Astrocyte (in vitro differentiated cells and primary cell): ENCODE measurements at regions not wholly inside any gene's neighbourhood (a gene's known extent, or its start where the extent isn't known, plus 50 kb on each side); places are given as distances from the start of the nearest gene placed in this dataset.

Source experiments
- DNase-seq: peaks from one replicate; pipeline ENCODE4 v3.0.0-alpha.2; 2010; ENCODE audit warnings: low read depth
- FAIRE-seq: peaks from 2 replicates; lab custom pipeline; 2011; peaks lifted over from hg19 to GRCh38; lab: Jason Lieb, UNC
- H2AFZ ChIP-seq: 2 replicates; pipeline ENCODE4 v1.6.0; 2012; ENCODE audit warnings: low read depth, low read length, inconsistent platforms
- H3K27ac ChIP-seq: 2 replicates; pipeline ENCODE4 v1.5.1; 2011; ENCODE audit warnings: low read depth, low read length, inconsistent platforms
- H3K27me3 ChIP-seq: 2 replicates; pipeline ENCODE4 v1.6.0; 2011; ENCODE audit warnings: low read length, inconsistent platforms; ENCODE audit not compliant: insufficient read depth
- H3K36me3 ChIP-seq: 2 replicates; pipeline ENCODE4 v1.5.1; 2011; ENCODE audit warnings: low read length, inconsistent platforms; ENCODE audit not compliant: insufficient read depth
- H3K4me1 ChIP-seq: 2 replicates; pipeline ENCODE4 v1.5.1; 2011; ENCODE audit warnings: low read length, inconsistent platforms; ENCODE audit not compliant: insufficient read depth
- H3K4me2 ChIP-seq: 2 replicates; pipeline ENCODE4 v1.6.0; 2012; ENCODE audit warnings: low read length, inconsistent platforms
- H3K4me3 ChIP-seq: 2 replicates; pipeline ENCODE4 v1.5.1; 2011; ENCODE audit warnings: low read depth, mild to moderate bottlenecking, low read length, inconsistent platforms; ENCODE audit not compliant: insufficient read depth
- H3K79me2 ChIP-seq: 2 replicates; pipeline ENCODE4 v1.6.0; 2012; ENCODE audit warnings: mild to moderate bottlenecking, low read length, inconsistent platforms; ENCODE audit not compliant: insufficient read depth
- H3K9ac ChIP-seq: 2 replicates; pipeline ENCODE4 v1.6.0; 2012; ENCODE audit warnings: mild to moderate bottlenecking, low read length, inconsistent platforms
- H3K9me3 ChIP-seq: 2 replicates; pipeline ENCODE4 v1.5.1; 2012; ENCODE audit warnings: low read depth, mild to moderate bottlenecking, low read length, inconsistent platforms; ENCODE audit not compliant: insufficient read depth
- H4K20me1 ChIP-seq: 2 replicates; pipeline ENCODE4 v1.6.0; 2012; ENCODE audit warnings: low read length, inconsistent platforms; ENCODE audit not compliant: insufficient read depth
- H3K27ac Mint-ChIP-seq: one replicate; pipeline ENCODE4 v1.8.0; 2021; ENCODE audit warnings: mild to moderate bottlenecking, mixed read lengths; ENCODE audit not compliant: unreplicated experiment
- H3K27me3 Mint-ChIP-seq: one replicate; pipeline ENCODE4 v1.8.0; 2021; ENCODE audit warnings: low read depth, mixed read lengths; ENCODE audit not compliant: unreplicated experiment
- H3K36me3 Mint-ChIP-seq: one replicate; pipeline ENCODE4 v1.8.0; 2021; ENCODE audit warnings: low read depth, mixed read lengths; ENCODE audit not compliant: unreplicated experiment
- H3K4me1 Mint-ChIP-seq: one replicate; pipeline ENCODE4 v1.8.0; 2021; ENCODE audit warnings: low read depth, mixed read lengths; ENCODE audit not compliant: unreplicated experiment
- H3K4me3 Mint-ChIP-seq: one replicate; pipeline ENCODE4 v1.8.0; 2021; ENCODE audit warnings: mild to moderate bottlenecking, moderate library complexity, mixed read lengths; ENCODE audit not compliant: unreplicated experiment
- H3K9me3 Mint-ChIP-seq: one replicate; pipeline ENCODE4 v1.8.0; 2021; ENCODE audit warnings: mild to moderate bottlenecking, mixed read lengths; ENCODE audit not compliant: unreplicated experiment
- EZH2 ChIP-seq: IDR thresholded peaks from 2 replicates; pipeline ENCODE4 v1.6.1; 2012; ENCODE audit warnings: mild to moderate bottlenecking, low read length, inconsistent platforms; ENCODE audit not compliant: insufficient read depth
- TF ChIP-seq, protein P1 (sequence below): IDR thresholded peaks from 2 replicates; pipeline ENCODE4 v1.5.1; 2011; ENCODE audit warnings: low read depth, mild to moderate bottlenecking, inconsistent platforms, low read length, moderate library complexity; ENCODE audit not compliant: insufficient read depth

DNA sequence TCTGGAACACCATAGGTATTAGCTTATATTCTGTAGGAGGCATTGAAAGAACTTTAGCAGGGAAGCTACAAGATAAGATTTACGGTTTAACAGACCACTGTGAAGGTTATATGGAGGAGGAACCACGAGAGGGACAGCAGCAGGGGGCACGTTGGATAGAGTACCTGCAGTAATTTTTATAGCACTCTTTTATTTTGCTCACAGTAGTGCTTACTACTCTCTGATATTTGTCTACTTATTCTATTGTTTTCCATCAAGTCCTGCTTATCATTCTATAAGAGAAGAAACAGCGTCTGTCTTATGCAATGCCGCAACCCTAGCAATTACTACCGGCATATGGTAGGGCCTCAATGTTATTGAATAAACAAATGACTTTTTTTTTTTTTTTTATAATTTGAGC lies 122.5 kb downstream of the PCDH7 start:
- FAIRE-seq (no peak), DNase-seq (no peak)
- peaks cover 17% of the 10 kb centered on the region for H3K4me1 ChIP-seq
- H3K27me3 Mint-ChIP-seq = no peaks in the 10 kb centered on the region
- no peak overlapping the region for H2AFZ ChIP-seq
- H3K9me3 ChIP-seq = no peaks in the 10 kb centered on the region
- H3K4me1 Mint-ChIP-seq = peaks cover 30% of the 10 kb centered on the region
- H3K27me3 ChIP-seq = no peaks in the 10 kb centered on the region
- H3K9ac ChIP-seq = no peak overlapping the region
- no peak overlapping the region for H3K27ac Mint-ChIP-seq
- H3K36me3 Mint-ChIP-seq = no peaks in the 10 kb centered on the region
- TF ChIP-seq EZH2 = no peak
- TF ChIP-seq, protein P1, sequence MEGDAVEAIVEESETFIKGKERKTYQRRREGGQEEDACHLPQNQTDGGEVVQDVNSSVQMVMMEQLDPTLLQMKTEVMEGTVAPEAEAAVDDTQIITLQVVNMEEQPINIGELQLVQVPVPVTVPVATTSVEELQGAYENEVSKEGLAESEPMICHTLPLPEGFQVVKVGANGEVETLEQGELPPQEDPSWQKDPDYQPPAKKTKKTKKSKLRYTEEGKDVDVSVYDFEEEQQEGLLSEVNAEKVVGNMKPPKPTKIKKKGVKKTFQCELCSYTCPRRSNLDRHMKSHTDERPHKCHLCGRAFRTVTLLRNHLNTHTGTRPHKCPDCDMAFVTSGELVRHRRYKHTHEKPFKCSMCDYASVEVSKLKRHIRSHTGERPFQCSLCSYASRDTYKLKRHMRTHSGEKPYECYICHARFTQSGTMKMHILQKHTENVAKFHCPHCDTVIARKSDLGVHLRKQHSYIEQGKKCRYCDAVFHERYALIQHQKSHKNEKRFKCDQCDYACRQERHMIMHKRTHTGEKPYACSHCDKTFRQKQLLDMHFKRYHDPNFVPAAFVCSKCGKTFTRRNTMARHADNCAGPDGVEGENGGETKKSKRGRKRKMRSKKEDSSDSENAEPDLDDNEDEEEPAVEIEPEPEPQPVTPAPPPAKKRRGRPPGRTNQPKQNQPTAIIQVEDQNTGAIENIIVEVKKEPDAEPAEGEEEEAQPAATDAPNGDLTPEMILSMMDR = no peak
- no peak overlapping the region for H3K4me3 Mint-ChIP-seq
- no peak overlapping the region for H3K4me2 ChIP-seq
- no peak overlapping the region for H3K27ac ChIP-seq
- H3K36me3 ChIP-seq = no peaks in the 10 kb centered on the region
- no peaks in the 10 kb centered on the region for H3K79me2 ChIP-seq
- no peaks in the 10 kb centered on the region for H4K20me1 ChIP-seq
- H3K9me3 Mint-ChIP-seq = no peaks in the 10 kb centered on the region
- no peak overlapping the region for H3K4me3 ChIP-seq

DNA sequence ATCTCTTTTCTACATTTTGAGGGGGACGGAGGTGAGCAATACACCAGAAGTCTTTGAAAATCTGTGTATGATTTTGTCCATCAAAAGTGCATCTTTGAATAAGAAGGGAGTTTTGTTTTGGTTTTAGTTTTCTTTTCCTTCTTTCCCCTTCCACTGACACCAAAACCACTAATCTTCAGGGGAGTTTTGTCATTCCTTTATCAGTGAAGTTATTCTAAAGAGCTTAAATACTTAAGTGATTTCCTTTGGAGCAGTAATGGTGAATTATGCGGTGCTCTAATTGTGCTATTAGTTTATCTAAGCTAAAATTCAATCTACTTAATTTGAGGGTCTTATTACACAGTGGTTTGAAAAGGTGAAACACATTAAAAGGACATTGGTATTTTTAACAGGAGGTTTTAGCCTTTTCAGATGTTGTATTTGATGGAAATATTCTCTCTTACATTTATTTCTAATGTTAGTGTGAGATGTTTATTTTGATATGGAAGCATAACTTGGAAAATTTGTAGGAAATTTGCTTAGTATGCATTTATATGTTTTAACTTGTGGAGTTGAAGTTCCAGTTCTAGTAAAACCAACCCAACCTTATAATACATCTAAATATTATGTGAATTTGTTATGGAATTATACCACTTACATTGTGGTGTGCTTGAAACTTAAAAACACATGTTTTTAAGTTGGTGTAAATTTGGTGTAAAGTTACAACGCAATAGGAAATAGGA lies 124.9 kb downstream of the PCDH7 start:
- H3K27me3 Mint-ChIP-seq = no peaks in the 10 kb centered on the region
- H3K9ac ChIP-seq = no peak overlapping the region
- H3K4me3 Mint-ChIP-seq = no peak overlapping the region
- no peaks in the 10 kb centered on the region for H4K20me1 ChIP-seq
- FAIRE-seq (no peak), DNase-seq (no peak)
- no peaks in the 10 kb centered on the region for H3K36me3 ChIP-seq
- no peaks in the 10 kb centered on the region for H3K36me3 Mint-ChIP-seq
- no peak overlapping the region for H3K27ac ChIP-seq
- no peaks in the 10 kb centered on the region for H3K27me3 ChIP-seq
- no peak for TF ChIP-seq EZH2
- TF ChIP-seq, protein P1 = no peak
- H3K4me1 Mint-ChIP-seq = peaks cover 19% of the 10 kb centered on the region
- peaks cover 8% of the 10 kb centered on the region for H3K4me1 ChIP-seq
- H3K9me3 ChIP-seq = no peaks in the 10 kb centered on the region
- no peak overlapping the region for H3K4me2 ChIP-seq
- no peaks in the 10 kb centered on the region for H3K9me3 Mint-ChIP-seq
- no peaks in the 10 kb centered on the region for H3K79me2 ChIP-seq
- H3K4me3 ChIP-seq = no peak overlapping the region
- no peak overlapping the region for H3K27ac Mint-ChIP-seq
- H2AFZ ChIP-seq = no peak overlapping the region

DNA sequence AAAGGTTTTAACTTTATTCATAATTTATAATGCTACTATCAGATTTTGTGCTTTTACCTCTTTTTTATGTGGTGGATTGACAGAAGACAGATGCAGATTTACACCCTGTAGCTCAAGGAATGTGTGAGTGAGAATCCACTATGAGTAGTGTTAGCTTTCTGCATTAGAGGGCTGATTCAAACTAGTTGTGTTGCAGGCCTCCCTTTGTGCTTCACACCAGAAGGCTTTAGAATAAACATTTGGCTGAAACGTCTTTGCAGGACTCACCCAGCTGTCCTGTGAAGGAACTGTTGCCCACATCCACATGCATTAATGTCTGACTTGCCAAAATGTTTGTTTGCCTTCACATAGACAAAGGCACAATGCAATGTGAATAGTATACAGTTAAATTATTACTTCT lies 127.0 kb downstream of the PCDH7 start:
- H2AFZ ChIP-seq = no peak overlapping the region
- no peaks in the 10 kb centered on the region for H3K9me3 ChIP-seq
- no peaks in the 10 kb centered on the region for H3K27me3 ChIP-seq
- no peak overlapping the region for H3K4me3 ChIP-seq
- Mint-ChIP-seq H3K27ac (no peak overlapping the region), H3K4me1 (peaks cover 6% of the 10 kb centered on the region), H3K9me3 (no peaks in the 10 kb centered on the region), H3K36me3 (no peaks in the 10 kb centered on the region), H3K4me3 (no peak overlapping the region), H3K27me3 (no peaks in the 10 kb centered on the region)
- H3K4me2 ChIP-seq = no peak overlapping the region
- no peak overlapping the region for H3K27ac ChIP-seq
- H4K20me1 ChIP-seq = no peaks in the 10 kb centered on the region
- no peaks in the 10 kb centered on the region for H3K4me1 ChIP-seq
- no peak for TF ChIP-seq EZH2
- TF ChIP-seq, protein P1 = no peak
- H3K79me2 ChIP-seq = no peaks in the 10 kb centered on the region
- H3K9ac ChIP-seq = no peak overlapping the region
- FAIRE-seq (no peak), DNase-seq (no peak)
- no peaks in the 10 kb centered on the region for H3K36me3 ChIP-seq
